Glutamatergic neuron (in vitro differentiated cells): ENCODE measurements at regions not wholly inside any gene's neighbourhood (a gene's known extent, or its start where the extent isn't known, plus 50 kb on each side); places are given as distances from the start of the nearest gene placed in this dataset.

Experiments used
- DNase-seq: peaks from one replicate; pipeline ENCODE4 v3.0.0; 2022
- H3K27ac Mint-ChIP-seq: one replicate; pipeline ENCODE4 v1.8.0; 2020; ENCODE audit warnings: mild to moderate bottlenecking, mixed read lengths, inconsistent platforms; ENCODE audit not compliant: unreplicated experiment
- H3K27me3 Mint-ChIP-seq: one replicate; pipeline ENCODE4 v1.8.0; 2020; ENCODE audit warnings: mild to moderate bottlenecking, moderate library complexity, mixed read lengths, inconsistent platforms; ENCODE audit not compliant: unreplicated experiment
- H3K36me3 Mint-ChIP-seq: one replicate; pipeline ENCODE4 v1.8.0; 2020; ENCODE audit warnings: mild to moderate bottlenecking, mixed read lengths, inconsistent platforms; ENCODE audit not compliant: unreplicated experiment
- H3K4me1 Mint-ChIP-seq: one replicate; pipeline ENCODE4 v1.8.0; 2020; ENCODE audit warnings: mild to moderate bottlenecking, low read depth, mixed read lengths, inconsistent platforms; ENCODE audit not compliant: unreplicated experiment
- H3K4me3 Mint-ChIP-seq: one replicate; pipeline ENCODE4 v1.8.0; 2020; ENCODE audit warnings: mild to moderate bottlenecking, mixed read lengths, inconsistent platforms; ENCODE audit not compliant: unreplicated experiment
- H3K9me3 Mint-ChIP-seq: one replicate; pipeline ENCODE4 v1.8.0; 2020; ENCODE audit warnings: mild to moderate bottlenecking, moderate library complexity, mixed read lengths, inconsistent platforms; ENCODE audit not compliant: unreplicated experiment
- CTCF ChIP-seq: fragments of 200-600 bp; sonication (generic); IDR thresholded peaks from one replicate; pipeline ENCODE4 v1.5.0; 2021; ENCODE audit not compliant: partially characterized antibody, unreplicated experiment

- Mint-ChIP-seq H3K9me3 (peaks cover 10% of the 10 kb centered on the region), H3K27ac (no peak overlapping the region), H3K27me3 (peaks cover 8% of the 10 kb centered on the region), H3K36me3 (peaks cover 11% of the 10 kb centered on the region), H3K4me3 (no peak overlapping the region), H3K4me1 (peaks cover 19% of the 10 kb centered on the region)
- no peak for DNase-seq
- TF ChIP-seq CTCF = no peak
Measured at GRCh38 chr12:75561921-75562320, 50.5 kb upstream of the KRR1 start.
